ENCODE measurements at regions not wholly inside any gene's neighbourhood (a gene's known extent, or its start where the extent isn't known, plus 50 kb on each side); places are given as distances from the start of the nearest gene placed in this dataset.

DNA sequence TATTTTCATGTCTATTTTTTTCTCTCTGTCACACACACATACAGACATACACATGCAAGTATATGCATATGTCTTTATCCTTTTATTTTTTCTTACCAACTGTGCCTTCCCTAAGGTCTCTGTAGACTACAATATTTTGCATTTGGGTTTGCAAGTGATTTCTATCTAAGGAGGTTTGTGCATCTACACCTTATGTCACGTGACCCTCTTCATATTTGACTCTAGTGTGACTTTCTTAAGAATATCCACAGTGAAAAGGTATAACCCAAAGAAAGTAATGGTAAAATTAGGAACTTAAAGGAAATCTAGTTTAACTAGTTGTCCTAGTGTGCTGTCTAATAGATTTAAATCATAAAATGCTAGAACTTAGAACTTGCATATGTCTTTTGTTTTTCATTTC is 298.8 kb upstream of the LRIG3 start:
- H3K4me3 ChIP-seq (ENCODE audit: low read depth, low read length) = no peak overlapping the region
- TF ChIP-seq, protein P1, sequence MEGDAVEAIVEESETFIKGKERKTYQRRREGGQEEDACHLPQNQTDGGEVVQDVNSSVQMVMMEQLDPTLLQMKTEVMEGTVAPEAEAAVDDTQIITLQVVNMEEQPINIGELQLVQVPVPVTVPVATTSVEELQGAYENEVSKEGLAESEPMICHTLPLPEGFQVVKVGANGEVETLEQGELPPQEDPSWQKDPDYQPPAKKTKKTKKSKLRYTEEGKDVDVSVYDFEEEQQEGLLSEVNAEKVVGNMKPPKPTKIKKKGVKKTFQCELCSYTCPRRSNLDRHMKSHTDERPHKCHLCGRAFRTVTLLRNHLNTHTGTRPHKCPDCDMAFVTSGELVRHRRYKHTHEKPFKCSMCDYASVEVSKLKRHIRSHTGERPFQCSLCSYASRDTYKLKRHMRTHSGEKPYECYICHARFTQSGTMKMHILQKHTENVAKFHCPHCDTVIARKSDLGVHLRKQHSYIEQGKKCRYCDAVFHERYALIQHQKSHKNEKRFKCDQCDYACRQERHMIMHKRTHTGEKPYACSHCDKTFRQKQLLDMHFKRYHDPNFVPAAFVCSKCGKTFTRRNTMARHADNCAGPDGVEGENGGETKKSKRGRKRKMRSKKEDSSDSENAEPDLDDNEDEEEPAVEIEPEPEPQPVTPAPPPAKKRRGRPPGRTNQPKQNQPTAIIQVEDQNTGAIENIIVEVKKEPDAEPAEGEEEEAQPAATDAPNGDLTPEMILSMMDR (IDR thresholded peaks at IDR 0.05; ENCODE audit: low read depth, low read length, missing control alignments) = no peak
- no peak for DNase-seq (ENCODE audit: low read depth)

DNA sequence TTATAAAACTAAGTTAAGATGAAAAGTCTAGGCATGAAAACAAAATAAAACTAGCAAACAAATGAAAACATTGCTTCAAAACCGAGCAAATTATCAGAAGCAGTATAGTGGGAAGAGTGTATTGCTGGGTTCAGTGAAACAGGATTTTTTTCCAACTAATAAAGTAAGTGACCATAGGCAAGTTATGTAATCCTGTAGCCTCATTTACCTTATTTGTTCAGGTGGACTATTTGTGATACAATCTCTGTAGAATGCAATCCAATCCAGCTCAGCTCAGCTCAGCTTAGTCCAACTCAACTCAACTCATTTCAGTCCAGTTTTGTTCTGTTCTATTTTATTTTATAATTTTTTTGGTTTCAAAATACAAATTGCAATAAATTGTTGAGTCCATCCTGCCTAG is 276.7 kb upstream of the LRIG3 start:
- TF ChIP-seq, protein P1 (IDR thresholded peaks at IDR 0.05; ENCODE audit: low read depth, low read length, missing control alignments) = no peak
- no peak overlapping the region for H3K4me3 ChIP-seq (ENCODE audit: low read depth, low read length)
- no peak for DNase-seq (ENCODE audit: low read depth)

DNA sequence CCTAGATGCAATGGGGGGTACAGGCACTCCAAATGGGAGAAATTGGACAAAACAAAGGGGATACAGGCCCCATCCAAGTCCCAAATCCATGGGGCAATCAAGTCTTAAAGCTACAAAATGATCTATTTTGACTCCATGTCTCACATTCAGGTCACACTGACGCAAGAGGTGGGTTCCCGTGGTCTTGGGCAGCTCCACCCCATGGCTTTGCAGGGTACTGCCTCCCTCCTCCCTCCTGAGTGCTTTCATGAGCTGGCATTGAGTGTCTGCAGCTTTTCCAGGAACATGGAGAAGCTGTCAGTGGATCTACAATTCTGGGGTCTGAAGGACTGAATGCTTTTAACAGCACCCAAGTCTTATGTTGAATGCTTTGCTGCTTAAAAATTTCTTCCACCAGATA is 274.5 kb upstream of the LRIG3 start:
- no peak overlapping the region for H3K4me3 ChIP-seq (ENCODE audit: low read depth, low read length)
- TF ChIP-seq, protein P1 (IDR thresholded peaks at IDR 0.05; ENCODE audit: low read depth, low read length, missing control alignments) = no peak
- DNase-seq (ENCODE audit: low read depth) = no peak

DNA sequence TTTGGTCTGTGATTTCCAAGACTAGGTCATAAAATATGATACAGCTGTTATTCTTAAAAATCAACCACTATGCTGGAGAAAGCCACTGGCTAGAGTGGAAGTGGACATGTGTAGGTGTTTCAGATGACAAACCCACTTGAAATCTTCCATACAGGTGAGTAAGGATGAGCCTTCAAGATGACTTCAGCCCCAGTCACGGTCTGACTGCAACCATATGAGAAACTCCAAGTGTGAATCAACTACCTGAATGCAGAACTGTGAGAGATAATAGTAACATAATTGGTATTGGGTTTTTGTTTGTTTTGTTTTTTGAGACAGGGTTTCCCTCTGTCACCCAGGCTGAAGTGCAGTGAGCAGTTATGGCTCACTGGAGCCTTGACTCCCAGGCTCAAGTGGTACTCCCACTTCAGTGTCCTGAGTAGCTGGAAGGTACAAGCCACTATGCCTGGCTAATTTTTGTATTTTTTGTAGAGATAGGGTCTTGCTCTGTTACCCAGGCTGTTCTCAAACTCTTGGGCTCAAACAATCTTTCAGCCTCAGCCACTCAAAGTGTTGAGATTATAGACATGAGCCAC is 273.3 kb upstream of the LRIG3 start:
- TF ChIP-seq, protein P1 (IDR thresholded peaks at IDR 0.05; ENCODE audit: low read depth, low read length, missing control alignments) = no peak
- H3K4me3 ChIP-seq (ENCODE audit: low read depth, low read length) = no peak overlapping the region
- DNase-seq (ENCODE audit: low read depth) = no peak

DNA sequence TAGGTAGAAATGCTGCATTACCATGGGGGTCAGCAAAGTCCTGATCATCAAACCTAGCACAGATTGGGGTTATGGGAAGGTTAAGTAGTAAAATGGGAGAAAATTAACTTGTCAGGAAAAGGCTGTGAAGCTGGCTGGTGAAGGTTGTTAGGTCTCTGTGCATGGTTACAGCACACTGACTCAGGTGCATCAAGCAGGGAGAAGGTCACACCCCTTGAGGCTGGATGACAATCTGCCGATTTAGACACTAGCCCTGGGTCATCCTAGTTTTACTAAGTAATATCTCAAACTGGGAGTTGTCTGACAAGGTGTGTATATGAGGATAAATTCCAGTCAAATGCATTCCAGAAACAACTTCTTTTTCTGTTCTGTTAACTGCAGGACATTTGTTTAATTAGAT is 271.1 kb upstream of the LRIG3 start:
- DNase-seq (ENCODE audit: low read depth) = no peak
- TF ChIP-seq, protein P1 (IDR thresholded peaks at IDR 0.05; ENCODE audit: low read depth, low read length, missing control alignments) = no peak
- no peak overlapping the region for H3K4me3 ChIP-seq (ENCODE audit: low read depth, low read length)

DNA sequence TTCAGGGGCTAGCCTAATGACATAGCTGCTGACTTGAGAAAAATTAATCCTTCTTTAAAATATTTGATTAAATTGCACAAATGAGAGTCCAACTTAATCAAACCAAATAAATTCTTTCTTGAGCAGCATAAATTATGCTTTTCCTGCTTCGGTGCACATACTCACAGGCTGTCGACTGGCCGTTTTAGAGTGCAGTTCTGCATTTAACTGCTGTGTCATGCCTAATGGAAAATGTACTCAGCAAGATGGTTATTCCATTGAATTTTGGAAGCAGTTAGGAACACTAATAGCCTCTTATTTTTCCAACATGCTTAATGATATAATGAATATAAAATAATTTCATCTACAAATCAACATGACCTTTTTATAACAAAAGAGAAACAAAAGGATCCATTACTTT is 266.1 kb upstream of the LRIG3 start:
- DNase-seq (ENCODE audit: low read depth) = no peak
- TF ChIP-seq, protein P1 (IDR thresholded peaks at IDR 0.05; ENCODE audit: low read depth, low read length, missing control alignments) = no peak
- H3K4me3 ChIP-seq (ENCODE audit: low read depth, low read length) = no peak overlapping the region

DNA sequence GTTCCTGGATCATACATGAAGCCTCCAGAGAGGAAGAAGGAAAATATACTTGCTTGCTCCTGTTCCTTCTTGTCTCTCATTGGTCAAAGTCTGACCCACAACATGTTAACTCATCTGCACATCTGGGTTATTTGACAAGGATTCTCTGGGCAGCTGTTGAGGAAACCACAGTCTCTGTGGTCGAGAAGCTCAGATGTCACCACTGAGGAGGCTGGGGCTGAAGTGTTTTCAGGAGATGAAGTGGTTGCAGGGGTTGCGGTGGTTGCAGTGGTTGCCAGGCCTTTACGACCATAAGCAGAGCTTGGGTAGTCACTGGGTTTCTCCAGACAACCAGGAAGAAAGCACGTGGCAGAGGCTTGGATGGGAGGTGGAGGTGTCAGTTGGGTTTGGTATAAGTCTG is 265.0 kb upstream of the LRIG3 start:
- H3K4me3 ChIP-seq (ENCODE audit: low read depth, low read length) = no peak overlapping the region
- TF ChIP-seq, protein P1 (IDR thresholded peaks at IDR 0.05; ENCODE audit: low read depth, low read length, missing control alignments) = no peak
- DNase-seq (ENCODE audit: low read depth) = no peak
